Sigmoid colon (tissue), 4 donors: ENCODE measurements at regions not wholly inside any gene's neighbourhood (a gene's known extent, or its start where the extent isn't known, plus 50 kb on each side); places are given as distances from the start of the nearest gene placed in this dataset.

Experiments
- POLR2AphosphoS5 ChIP-seq, 4 donors: sonication (generic); formaldehyde crosslinking; IDR thresholded peaks; one replicate each; pipeline ENCODE4 v1.6.1; 2017; ENCODE audit warnings: antibody characterized with exemption in 4 of 4
- TF ChIP-seq, protein P1 (sequence below), 4 experiments: fragments of 450-650 bp in 3 of 4; fragments of 200-600 bp in 1 of 4; IDR thresholded peaks; one replicate each; pipeline ENCODE4 v1.5.1; 2016 to 2019; ENCODE audit warnings: antibody characterized with exemption in 4 of 4, mild to moderate bottlenecking in 3 of 4, moderate library complexity in 2 of 4

DNA sequence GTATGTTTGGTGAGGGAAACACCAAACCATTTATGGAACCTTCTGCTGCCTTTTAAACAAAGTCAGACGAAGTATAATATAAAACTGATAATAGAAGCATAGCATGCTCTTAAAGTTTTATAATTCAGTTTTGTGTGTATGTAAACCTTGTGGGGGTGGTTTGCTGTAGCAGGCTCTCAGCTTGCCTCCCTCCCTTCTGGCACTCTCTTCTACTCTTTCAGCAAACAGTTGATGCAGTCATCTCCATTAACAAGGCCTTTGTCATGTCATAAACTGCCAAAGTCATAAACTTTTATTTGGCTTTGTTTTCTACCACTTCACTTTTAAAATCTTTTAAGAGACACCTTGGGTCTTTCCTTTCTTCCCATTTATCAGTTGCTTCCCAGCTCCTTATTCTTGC is 448.2 kb upstream of the SETBP1 start:
- no peak for TF ChIP-seq POLR2AphosphoS5 (IDR thresholded peaks at IDR 0.05)
- TF ChIP-seq, protein P1, sequence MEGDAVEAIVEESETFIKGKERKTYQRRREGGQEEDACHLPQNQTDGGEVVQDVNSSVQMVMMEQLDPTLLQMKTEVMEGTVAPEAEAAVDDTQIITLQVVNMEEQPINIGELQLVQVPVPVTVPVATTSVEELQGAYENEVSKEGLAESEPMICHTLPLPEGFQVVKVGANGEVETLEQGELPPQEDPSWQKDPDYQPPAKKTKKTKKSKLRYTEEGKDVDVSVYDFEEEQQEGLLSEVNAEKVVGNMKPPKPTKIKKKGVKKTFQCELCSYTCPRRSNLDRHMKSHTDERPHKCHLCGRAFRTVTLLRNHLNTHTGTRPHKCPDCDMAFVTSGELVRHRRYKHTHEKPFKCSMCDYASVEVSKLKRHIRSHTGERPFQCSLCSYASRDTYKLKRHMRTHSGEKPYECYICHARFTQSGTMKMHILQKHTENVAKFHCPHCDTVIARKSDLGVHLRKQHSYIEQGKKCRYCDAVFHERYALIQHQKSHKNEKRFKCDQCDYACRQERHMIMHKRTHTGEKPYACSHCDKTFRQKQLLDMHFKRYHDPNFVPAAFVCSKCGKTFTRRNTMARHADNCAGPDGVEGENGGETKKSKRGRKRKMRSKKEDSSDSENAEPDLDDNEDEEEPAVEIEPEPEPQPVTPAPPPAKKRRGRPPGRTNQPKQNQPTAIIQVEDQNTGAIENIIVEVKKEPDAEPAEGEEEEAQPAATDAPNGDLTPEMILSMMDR (IDR thresholded peaks at IDR 0.05) = no peak
